ENCODE measurements at regions not wholly inside any gene's neighbourhood (a gene's known extent, or its start where the extent isn't known, plus 50 kb on each side); places are given as distances from the start of the nearest gene placed in this dataset.

GRCh38 chr15:53453253-53454105 is 306.0 kb downstream of the WDR72 start:
- H3K4me3 ChIP-seq (ENCODE audit: low read depth, low read length): no peak overlapping the region
- in situ Hi-C loops (cut with HindIII; ENCODE audit: low sequenced_read_pairs): no loop called here
- TF ChIP-seq CTCF (IDR thresholded peaks at IDR 0.05; ENCODE audit: low read depth, low read length): no peak
- no peak for DNase-seq (ENCODE audit: low read depth, low spot score)

- no peak for DNase-seq (ENCODE audit: low read depth, low spot score)
- in situ Hi-C loops (cut with HindIII; ENCODE audit: low sequenced_read_pairs): no loop called here
- no peak overlapping the region for H3K4me3 ChIP-seq (ENCODE audit: low read depth, low read length)
- no peak for TF ChIP-seq CTCF (IDR thresholded peaks at IDR 0.05; ENCODE audit: low read depth, low read length)
These were observed 311.0 kb downstream of the WDR72 start for GRCh38 chr15:53448232-53449015.

GRCh38 chr15:53447742-53448141 is 311.7 kb downstream of the WDR72 start:
- in situ Hi-C loops (cut with HindIII; ENCODE audit: low sequenced_read_pairs): no loop called here
- no peak for DNase-seq (ENCODE audit: low read depth, low spot score)
- no peak overlapping the region for H3K4me3 ChIP-seq (ENCODE audit: low read depth, low read length)
- TF ChIP-seq CTCF (IDR thresholded peaks at IDR 0.05; ENCODE audit: low read depth, low read length): no peak

- in situ Hi-C loops (cut with HindIII; ENCODE audit: low sequenced_read_pairs): no loop called here
- DNase-seq (ENCODE audit: low read depth, low spot score): no peak
These were observed 312.3 kb downstream of the WDR72 start for GRCh38 chr15:53447053-53447574.

GRCh38 chr15:53446376-53446775 is 313.1 kb downstream of the WDR72 start:
- in situ Hi-C loops (cut with HindIII; ENCODE audit: low sequenced_read_pairs): no loop called here
- no peak for TF ChIP-seq CTCF (IDR thresholded peaks at IDR 0.05; ENCODE audit: low read depth, low read length)
- no peak overlapping the region for H3K4me3 ChIP-seq (ENCODE audit: low read depth, low read length)
- no peak for DNase-seq (ENCODE audit: low read depth, low spot score)

More at GRCh38 chr15:53447053-53447574, 312.3 kb downstream of the WDR72 start:
- no peak for TF ChIP-seq CTCF (IDR thresholded peaks at IDR 0.05; ENCODE audit: low read depth, low read length)
- no peak overlapping the region for H3K4me3 ChIP-seq (ENCODE audit: low read depth, low read length)

GRCh38 chr15:53445531-53445930 is 313.9 kb downstream of the WDR72 start:
- TF ChIP-seq CTCF (IDR thresholded peaks at IDR 0.05; ENCODE audit: low read depth, low read length): no peak
- in situ Hi-C loops (cut with HindIII; ENCODE audit: low sequenced_read_pairs): no loop called here
- H3K4me3 ChIP-seq (ENCODE audit: low read depth, low read length): no peak overlapping the region
- DNase-seq (ENCODE audit: low read depth, low spot score): no peak

All from astrocyte of the spinal cord (primary cell).